ENCODE measurements at regions not wholly inside any gene's neighbourhood (a gene's known extent, or its start where the extent isn't known, plus 50 kb on each side); places are given as distances from the start of the nearest gene placed in this dataset.

DNA sequence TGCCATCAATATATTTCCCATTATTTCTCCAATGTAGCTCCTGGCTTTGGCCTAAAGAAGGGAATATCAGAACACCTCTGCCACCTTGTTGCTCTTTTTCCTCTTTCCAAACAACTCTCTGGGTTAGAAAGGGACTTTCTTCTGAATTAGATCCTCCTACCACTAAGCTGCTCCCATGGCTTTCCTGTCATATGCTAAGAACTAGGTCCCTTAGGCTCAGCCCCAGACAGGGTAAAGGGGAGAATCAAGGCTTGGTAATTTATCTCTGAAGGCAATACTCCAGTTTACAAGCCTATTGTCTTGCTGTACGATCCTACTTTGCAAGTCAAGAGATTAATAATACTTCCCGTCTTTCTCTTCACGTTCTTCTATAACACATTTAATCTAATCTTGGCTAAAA lies 373.2 kb upstream of the DAB1 start:
- intact Hi-C loops (cut with micrococcal nuclease; ENCODE audit: unreplicated experiment) = no loop called here
- Histone ChIP-seq H3K79me2 (ENCODE audit: low read depth) (no peaks in the 10 kb centered on the region), H3K4me1 (replicated peaks; ENCODE audit: insufficient read depth) (no peaks in the 10 kb centered on the region), H4K20me1 (ENCODE audit: insufficient read depth) (no peaks in the 10 kb centered on the region), H3K9me2 (ENCODE audit: insufficient read depth) (no peaks in the 10 kb centered on the region), H3K4me2 (no peak overlapping the region), H3K27ac (no peak overlapping the region), H3K27me3 (ENCODE audit: insufficient read depth, low read depth) (no peaks in the 10 kb centered on the region), H3K9me3 (ENCODE audit: insufficient read depth, low read depth) (no peaks in the 10 kb centered on the region), H3K4me3 (no peak overlapping the region), H3K36me3 (ENCODE audit: low read depth) (no peaks in the 10 kb centered on the region), H3F3A (ENCODE audit: insufficient read depth, low read depth) (no peaks in the 10 kb centered on the region), H2AFZ (no peak overlapping the region)
- no TSS peak for BruUV-seq (replicated peaks)
- POLR2A ChIA-PET (ENCODE audit: unreplicated experiment) = no interaction called here
- TF ChIP-seq, protein P1, sequence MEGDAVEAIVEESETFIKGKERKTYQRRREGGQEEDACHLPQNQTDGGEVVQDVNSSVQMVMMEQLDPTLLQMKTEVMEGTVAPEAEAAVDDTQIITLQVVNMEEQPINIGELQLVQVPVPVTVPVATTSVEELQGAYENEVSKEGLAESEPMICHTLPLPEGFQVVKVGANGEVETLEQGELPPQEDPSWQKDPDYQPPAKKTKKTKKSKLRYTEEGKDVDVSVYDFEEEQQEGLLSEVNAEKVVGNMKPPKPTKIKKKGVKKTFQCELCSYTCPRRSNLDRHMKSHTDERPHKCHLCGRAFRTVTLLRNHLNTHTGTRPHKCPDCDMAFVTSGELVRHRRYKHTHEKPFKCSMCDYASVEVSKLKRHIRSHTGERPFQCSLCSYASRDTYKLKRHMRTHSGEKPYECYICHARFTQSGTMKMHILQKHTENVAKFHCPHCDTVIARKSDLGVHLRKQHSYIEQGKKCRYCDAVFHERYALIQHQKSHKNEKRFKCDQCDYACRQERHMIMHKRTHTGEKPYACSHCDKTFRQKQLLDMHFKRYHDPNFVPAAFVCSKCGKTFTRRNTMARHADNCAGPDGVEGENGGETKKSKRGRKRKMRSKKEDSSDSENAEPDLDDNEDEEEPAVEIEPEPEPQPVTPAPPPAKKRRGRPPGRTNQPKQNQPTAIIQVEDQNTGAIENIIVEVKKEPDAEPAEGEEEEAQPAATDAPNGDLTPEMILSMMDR (conservative IDR thresholded peaks at IDR 0.05) = no peak
- TF ChIP-seq EZH2 (IDR thresholded peaks at IDR 0.05; ENCODE audit: low read depth) = no peak
- no peak for DNase-seq
- CTCF ChIA-PET = no interaction called here

DNA sequence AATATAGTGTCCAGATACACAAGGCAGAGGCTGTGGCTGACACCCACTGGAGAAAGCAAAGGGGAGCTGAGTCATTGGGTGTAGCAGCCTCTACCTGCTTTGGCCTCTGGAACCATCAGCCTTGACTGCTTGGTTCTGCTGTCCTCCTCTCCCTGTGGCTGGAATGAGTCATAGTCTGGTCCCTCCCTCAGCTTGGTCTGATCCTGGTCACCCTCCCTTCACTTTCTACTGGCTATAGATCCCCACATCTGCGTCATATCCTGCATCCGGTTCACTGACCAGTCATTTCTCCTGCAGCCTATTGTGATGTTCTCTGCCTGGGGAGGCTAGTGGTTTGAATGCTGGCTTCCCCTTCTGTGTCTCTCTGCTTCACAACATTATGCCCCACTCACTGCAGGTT lies 372.8 kb upstream of the DAB1 start:
- no TSS peak for BruUV-seq (replicated peaks)
- Histone ChIP-seq H3K27ac (no peak overlapping the region), H4K20me1 (ENCODE audit: insufficient read depth) (no peaks in the 10 kb centered on the region), H2AFZ (no peak overlapping the region), H3K4me2 (no peak overlapping the region), H3K4me3 (no peak overlapping the region), H3K9me2 (ENCODE audit: insufficient read depth) (no peaks in the 10 kb centered on the region), H3K9me3 (ENCODE audit: insufficient read depth, low read depth) (no peaks in the 10 kb centered on the region), H3K79me2 (ENCODE audit: low read depth) (no peaks in the 10 kb centered on the region), H3K4me1 (replicated peaks; ENCODE audit: insufficient read depth) (no peaks in the 10 kb centered on the region), H3K36me3 (ENCODE audit: low read depth) (no peaks in the 10 kb centered on the region), H3K27me3 (ENCODE audit: insufficient read depth, low read depth) (no peaks in the 10 kb centered on the region), H3F3A (ENCODE audit: insufficient read depth, low read depth) (no peaks in the 10 kb centered on the region)
- POLR2A ChIA-PET (ENCODE audit: unreplicated experiment) = no interaction called here
- CTCF ChIA-PET = no interaction called here
- no peak for DNase-seq
- TF ChIP-seq, protein P1 (conservative IDR thresholded peaks at IDR 0.05) = no peak
- TF ChIP-seq EZH2 (IDR thresholded peaks at IDR 0.05; ENCODE audit: low read depth) = no peak
- intact Hi-C loops (cut with micrococcal nuclease; ENCODE audit: unreplicated experiment) = no loop called here

DNA sequence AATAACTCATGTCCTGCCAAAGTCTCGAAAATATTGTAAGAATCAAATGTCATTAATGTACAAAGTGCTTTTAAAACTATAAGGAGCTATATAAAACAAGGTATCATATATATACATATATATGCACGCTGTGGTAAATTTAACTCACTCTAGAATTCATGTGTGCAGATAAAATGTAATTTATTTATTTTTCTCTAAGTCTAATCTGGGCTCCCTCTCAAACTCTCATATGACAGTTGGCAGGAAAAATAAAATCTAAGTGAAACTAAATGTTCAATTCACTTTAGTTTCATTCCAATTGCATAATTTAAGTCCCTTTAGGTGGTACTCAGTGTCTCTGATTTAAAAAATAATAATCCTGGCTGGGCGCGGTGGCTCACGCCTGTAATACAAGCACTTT lies 372.0 kb upstream of the DAB1 start:
- H3K4me2 ChIP-seq = no peak overlapping the region
- H4K20me1 ChIP-seq (ENCODE audit: insufficient read depth) = no peaks in the 10 kb centered on the region
- no TSS peak for BruUV-seq (replicated peaks)
- TF ChIP-seq EZH2 (IDR thresholded peaks at IDR 0.05; ENCODE audit: low read depth) = no peak
- TF ChIP-seq, protein P1 (conservative IDR thresholded peaks at IDR 0.05) = no peak
- no peak overlapping the region for H2AFZ ChIP-seq
- H3K27ac ChIP-seq = no peak overlapping the region
- no peaks in the 10 kb centered on the region for H3F3A ChIP-seq (ENCODE audit: insufficient read depth, low read depth)
- no peaks in the 10 kb centered on the region for H3K36me3 ChIP-seq (ENCODE audit: low read depth)
- CTCF ChIA-PET = no interaction called here
- no peaks in the 10 kb centered on the region for H3K79me2 ChIP-seq (ENCODE audit: low read depth)
- no peaks in the 10 kb centered on the region for H3K9me3 ChIP-seq (ENCODE audit: insufficient read depth, low read depth)
- DNase-seq = no peak
- intact Hi-C loops (cut with micrococcal nuclease; ENCODE audit: unreplicated experiment) = no loop called here
- H3K4me3 ChIP-seq = no peak overlapping the region
- H3K27me3 ChIP-seq (ENCODE audit: insufficient read depth, low read depth) = no peaks in the 10 kb centered on the region
- POLR2A ChIA-PET (ENCODE audit: unreplicated experiment) = no interaction called here
- H3K4me1 ChIP-seq (replicated peaks; ENCODE audit: insufficient read depth) = no peaks in the 10 kb centered on the region
- H3K9me2 ChIP-seq (ENCODE audit: insufficient read depth) = no peaks in the 10 kb centered on the region

Measured in PC-9 (cell line).